Right atrium auricular region (tissue), 2 donors: ENCODE measurements at regions not wholly inside any gene's neighbourhood (a gene's known extent, or its start where the extent isn't known, plus 50 kb on each side); places are given as distances from the start of the nearest gene placed in this dataset.

Source experiments
- DNase-seq: peaks from one replicate; pipeline ENCODE4 v3.0.0-alpha.2; 2019; ENCODE audit warnings: low spot score
- H3K27ac ChIP-seq, 2 donors: fragments of 200-600 bp; sonication (generic); 1 replicate in 1 of 2; 2 replicates in 1 of 2; pipeline ENCODE4 v1.5.1; 2016 to 2019
- H3K27me3 ChIP-seq, 2 donors: fragments of 200-600 bp; sonication (generic); one replicate each; pipeline versions ENCODE4 v1.5.1 to v1.6.0; 2017 to 2019
- H3K36me3 ChIP-seq: fragments of 200-600 bp; sonication (generic); one replicate; pipeline ENCODE4 v1.5.1; 2016
- H3K4me1 ChIP-seq, 2 donors: fragments of 200-600 bp; sonication (generic); one replicate each; pipeline versions ENCODE4 v1.5.1 to v1.6.0; 2017 to 2019
- H3K4me3 ChIP-seq, 2 donors: fragments of 200-600 bp; sonication (generic); 1 replicate in 1 of 2; 2 replicates in 1 of 2; pipeline ENCODE4 v1.5.1; 2017 to 2019; ENCODE audit warnings: mild to moderate bottlenecking in 1 of 2, moderate library complexity in 1 of 2
- H3K9me3 ChIP-seq, 2 donors: fragments of 200-600 bp; sonication (generic); one replicate each; pipeline ENCODE4 v1.5.1; 2019
- TF ChIP-seq, protein P1 (sequence below), 2 donors: fragments of 200-600 bp; sonication (generic); IDR thresholded peaks; one replicate each; pipeline ENCODE4 v1.5.1; 2019; ENCODE audit warnings: antibody characterized with exemption in 2 of 2

DNA sequence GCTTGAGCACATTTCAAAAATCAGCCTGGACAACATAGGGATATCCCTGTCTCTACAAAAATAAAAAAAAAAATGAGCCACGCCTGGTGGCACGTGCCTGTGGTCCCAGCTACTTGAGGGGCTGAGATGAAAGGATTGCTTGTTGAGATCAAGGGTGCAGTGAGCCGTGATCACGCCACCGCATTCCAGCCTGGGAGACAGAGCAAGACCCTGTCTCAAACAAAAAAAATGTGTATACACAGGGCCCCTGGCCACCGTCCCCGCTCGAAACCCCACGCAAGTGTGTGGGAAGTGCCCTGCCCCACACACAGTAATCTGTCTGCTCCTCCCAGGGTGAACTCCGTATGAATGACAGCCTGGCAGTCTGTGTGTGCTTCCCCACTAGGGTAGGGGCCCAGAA lies 93.0 kb upstream of the RPL38 start:
- no peaks in the 10 kb centered on the region for H3K36me3 ChIP-seq
- H3K4me1 ChIP-seq: no peaks in the 10 kb centered on the region
- H3K9me3 ChIP-seq: no peaks in the 10 kb centered on the region
- DNase-seq: no peak
- no peaks in the 10 kb centered on the region for H3K27me3 ChIP-seq
- no peak overlapping the region for H3K4me3 ChIP-seq
- no peak overlapping the region for H3K27ac ChIP-seq
- TF ChIP-seq, protein P1, sequence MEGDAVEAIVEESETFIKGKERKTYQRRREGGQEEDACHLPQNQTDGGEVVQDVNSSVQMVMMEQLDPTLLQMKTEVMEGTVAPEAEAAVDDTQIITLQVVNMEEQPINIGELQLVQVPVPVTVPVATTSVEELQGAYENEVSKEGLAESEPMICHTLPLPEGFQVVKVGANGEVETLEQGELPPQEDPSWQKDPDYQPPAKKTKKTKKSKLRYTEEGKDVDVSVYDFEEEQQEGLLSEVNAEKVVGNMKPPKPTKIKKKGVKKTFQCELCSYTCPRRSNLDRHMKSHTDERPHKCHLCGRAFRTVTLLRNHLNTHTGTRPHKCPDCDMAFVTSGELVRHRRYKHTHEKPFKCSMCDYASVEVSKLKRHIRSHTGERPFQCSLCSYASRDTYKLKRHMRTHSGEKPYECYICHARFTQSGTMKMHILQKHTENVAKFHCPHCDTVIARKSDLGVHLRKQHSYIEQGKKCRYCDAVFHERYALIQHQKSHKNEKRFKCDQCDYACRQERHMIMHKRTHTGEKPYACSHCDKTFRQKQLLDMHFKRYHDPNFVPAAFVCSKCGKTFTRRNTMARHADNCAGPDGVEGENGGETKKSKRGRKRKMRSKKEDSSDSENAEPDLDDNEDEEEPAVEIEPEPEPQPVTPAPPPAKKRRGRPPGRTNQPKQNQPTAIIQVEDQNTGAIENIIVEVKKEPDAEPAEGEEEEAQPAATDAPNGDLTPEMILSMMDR (IDR thresholded peaks at IDR 0.05): no peak

DNA sequence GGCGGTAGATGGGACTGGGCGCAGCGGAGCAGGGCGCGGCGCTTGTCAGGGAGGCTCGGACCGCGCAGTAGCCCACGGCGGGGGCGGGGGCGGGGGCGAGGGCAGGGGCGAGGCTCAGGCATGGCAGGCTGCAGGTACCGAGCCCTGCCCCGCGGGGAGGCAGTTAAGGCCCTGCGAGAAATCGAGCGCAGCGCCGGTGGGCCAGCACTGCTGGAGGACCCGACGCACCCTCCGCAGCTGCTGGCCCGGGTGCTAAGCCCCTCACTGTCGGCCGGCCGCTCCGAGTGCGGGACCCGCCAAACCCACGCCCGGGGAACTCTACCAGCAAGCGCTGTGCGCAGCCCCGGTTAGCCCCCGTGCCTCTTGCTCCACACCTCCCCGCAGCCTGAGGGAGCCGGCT lies 90.2 kb upstream of the RPL38 start:
- H3K4me3 ChIP-seq: no peak overlapping the region
- no peak for DNase-seq
- H3K9me3 ChIP-seq: no peaks in the 10 kb centered on the region
- no peak overlapping the region for H3K27ac ChIP-seq
- no peaks in the 10 kb centered on the region for H3K4me1 ChIP-seq
- no peaks in the 10 kb centered on the region for H3K27me3 ChIP-seq
- H3K36me3 ChIP-seq: no peaks in the 10 kb centered on the region
- TF ChIP-seq, protein P1 (IDR thresholded peaks at IDR 0.05): no peak

GRCh38 chr17:74113952-74114351 lies 89.5 kb upstream of the RPL38 start:
- TF ChIP-seq, protein P1 (IDR thresholded peaks at IDR 0.05): no peak
- no peaks in the 10 kb centered on the region for H3K27me3 ChIP-seq
- no peaks in the 10 kb centered on the region for H3K36me3 ChIP-seq
- H3K4me1 ChIP-seq: no peaks in the 10 kb centered on the region
- H3K27ac ChIP-seq: no peak overlapping the region
- DNase-seq: no peak
- no peak overlapping the region for H3K4me3 ChIP-seq
- H3K9me3 ChIP-seq: no peaks in the 10 kb centered on the region

- no peak overlapping the region for H3K27ac ChIP-seq
- no peak for DNase-seq
- no peak overlapping the region for H3K4me3 ChIP-seq
- H3K4me1 ChIP-seq: no peaks in the 10 kb centered on the region
- H3K9me3 ChIP-seq: no peaks in the 10 kb centered on the region
- H3K27me3 ChIP-seq: no peaks in the 10 kb centered on the region
- TF ChIP-seq, protein P1 (IDR thresholded peaks at IDR 0.05): no peak
- no peaks in the 10 kb centered on the region for H3K36me3 ChIP-seq
Observed at GRCh38 chr17:74114881-74115470, 88.5 kb upstream of the RPL38 start.

GRCh38 chr17:74115586-74115985 lies 87.9 kb upstream of the RPL38 start:
- H3K4me3 ChIP-seq: no peak overlapping the region
- H3K27ac ChIP-seq: no peak overlapping the region
- no peaks in the 10 kb centered on the region for H3K4me1 ChIP-seq
- no peaks in the 10 kb centered on the region for H3K9me3 ChIP-seq
- TF ChIP-seq, protein P1 (IDR thresholded peaks at IDR 0.05): no peak
- H3K36me3 ChIP-seq: no peaks in the 10 kb centered on the region
- no peak for DNase-seq
- no peaks in the 10 kb centered on the region for H3K27me3 ChIP-seq

DNA sequence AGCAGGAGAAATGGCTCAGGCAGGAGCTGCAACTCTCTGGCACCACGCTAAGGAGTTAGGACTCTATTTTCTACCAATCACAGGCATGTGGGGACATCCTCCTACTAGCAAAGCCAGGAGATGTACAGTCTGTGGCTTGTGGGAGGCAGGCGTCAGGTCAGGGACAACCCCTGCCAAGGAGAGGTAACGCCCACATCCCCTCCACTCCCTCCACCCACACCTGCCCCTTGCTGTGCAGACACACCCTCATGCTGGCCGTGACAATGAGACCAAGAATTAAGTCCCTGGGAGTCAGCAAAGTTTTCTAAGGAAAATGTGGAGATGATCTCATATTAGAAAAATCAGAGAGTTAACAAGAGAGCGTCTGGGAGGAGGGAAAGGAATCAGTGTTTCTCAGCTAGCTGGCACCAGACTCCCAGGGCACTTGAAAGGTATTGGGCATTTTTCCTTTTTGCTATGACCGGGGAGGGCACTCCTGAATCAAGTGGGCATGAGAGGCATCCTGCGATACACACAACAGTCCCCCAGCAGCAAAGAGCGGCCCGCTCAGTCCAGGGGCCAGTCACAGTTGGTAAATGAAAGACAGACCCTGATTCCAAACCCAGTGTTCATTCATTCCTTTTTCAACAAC lies 87.3 kb upstream of the RPL38 start:
- H3K4me3 ChIP-seq: no peak overlapping the region
- TF ChIP-seq, protein P1 (IDR thresholded peaks at IDR 0.05): no peak
- H3K27me3 ChIP-seq: no peaks in the 10 kb centered on the region
- no peaks in the 10 kb centered on the region for H3K4me1 ChIP-seq
- H3K27ac ChIP-seq: no peak overlapping the region
- H3K9me3 ChIP-seq: peaks cover 0 to 4% of the 10 kb centered on the region in 2 donors
- DNase-seq: no peak
- H3K36me3 ChIP-seq: no peaks in the 10 kb centered on the region
